H1 (cell line): ENCODE measurements at regions not wholly inside any gene's neighbourhood (a gene's known extent, or its start where the extent isn't known, plus 50 kb on each side); places are given as distances from the start of the nearest gene placed in this dataset.

Source experiments
- EGR1 ChIP-seq: IDR thresholded peaks from 2 replicates; pipeline ENCODE4 v1.6.1; 2011; ENCODE audit warnings: low read depth, low read length, borderline replicate concordance
- EZH2 ChIP-seq: fragments of 200-600 bp; sonication (generic); IDR thresholded peaks from 2 replicates; pipeline ENCODE4 v1.7.1; 2012; ENCODE audit warnings: low read depth, mild to moderate bottlenecking, moderate library complexity, low read length, inconsistent platforms; ENCODE audit not compliant: severe bottlenecking
- GABPA ChIP-seq: IDR thresholded peaks from 2 replicates; pipeline ENCODE4 v1.6.1; 2011; ENCODE audit warnings: mild to moderate bottlenecking, low read length, moderate library complexity, borderline replicate concordance; ENCODE audit not compliant: insufficient read depth

DNA sequence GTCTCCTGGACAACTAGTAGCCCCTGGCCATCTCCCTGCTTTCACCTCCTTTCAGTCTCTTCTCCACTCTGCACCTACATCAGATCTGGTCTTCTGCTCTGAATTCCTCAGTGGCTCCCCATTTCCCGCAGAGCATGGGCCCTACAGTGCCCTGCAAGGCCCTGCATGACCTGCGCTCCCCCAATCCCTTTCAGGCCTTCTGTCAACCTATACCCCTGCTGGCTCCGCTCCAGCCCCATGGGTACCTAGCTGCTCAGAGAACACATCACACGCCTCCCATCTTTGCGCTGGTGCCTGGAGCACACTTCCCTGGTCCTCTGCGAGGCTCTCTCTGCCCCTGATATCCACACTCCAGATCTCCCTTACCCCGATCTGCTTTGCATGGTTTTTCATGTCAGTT is 145.2 kb downstream of the KATNIP start:
- TF ChIP-seq EZH2: no peak
- no peak for TF ChIP-seq GABPA
- TF ChIP-seq EGR1: no peak
